NCI-H2196 treated with DMSO at 0.1 percent for 48 hours (cell line): ENCODE measurements at regions not wholly inside any gene's neighbourhood (a gene's known extent, or its start where the extent isn't known, plus 50 kb on each side); places are given as distances from the start of the nearest gene placed in this dataset.

Experiments used
- DNase-seq: peaks from one replicate; lab custom pipeline; 2025; ENCODE audit not compliant: unreplicated experiment; lab: John Stamatoyannopoulos, UW

- DNase-seq, result no peak
These were observed 77.2 kb upstream of the PTCHD4 start for GRCh38 chr6:48188158-48188557.

GRCh38 chr6:48186746-48187145, 75.7 kb upstream of the PTCHD4 start:
- DNase-seq, result no peak

- no peak for DNase-seq
These were observed 73.7 kb upstream of the PTCHD4 start for GRCh38 chr6:48184648-48185047.

- no peak for DNase-seq
These were observed 73.0 kb upstream of the PTCHD4 start for GRCh38 chr6:48183811-48184605.

GRCh38 chr6:48183178-48183577, 72.2 kb upstream of the PTCHD4 start:
- DNase-seq, result no peak

GRCh38 chr6:48178700-48179099, 67.7 kb upstream of the PTCHD4 start:
- DNase-seq, result no peak

GRCh38 chr6:48177786-48178185, 66.8 kb upstream of the PTCHD4 start:
- no peak for DNase-seq

GRCh38 chr6:48176645-48177308, 65.8 kb upstream of the PTCHD4 start:
- no peak for DNase-seq

GRCh38 chr6:48169635-48170034, 58.6 kb upstream of the PTCHD4 start:
- no peak for DNase-seq
